ENCODE measurements at regions not wholly inside any gene's neighbourhood (a gene's known extent, or its start where the extent isn't known, plus 50 kb on each side); places are given as distances from the start of the nearest gene placed in this dataset.
A peak's percentile ranks its signal among the peaks of the same experiment; 100 is the strongest.

DNA sequence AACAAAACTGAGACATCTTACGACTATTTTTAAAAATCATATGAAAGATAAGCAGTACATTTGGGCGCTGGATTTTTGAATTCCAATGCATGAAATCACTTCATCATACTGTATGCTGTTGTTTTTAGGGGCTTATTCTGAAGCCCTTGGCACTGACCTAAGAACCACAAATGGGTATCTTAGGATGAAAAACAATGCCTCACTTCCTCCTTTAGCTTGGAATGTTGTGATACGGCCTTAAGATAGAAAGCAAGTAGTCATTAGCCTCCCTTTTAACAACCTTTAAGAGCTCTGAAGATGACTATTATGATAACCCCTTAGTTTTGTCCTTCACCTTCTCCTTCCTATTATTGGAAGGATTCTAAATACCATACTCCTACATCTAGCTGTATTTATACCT lies 289.8 kb downstream of the ARPP21 start:
- ATAC-seq, result peak; percentile 55
- TF ChIP-seq ESRRG (CRISPR knock-in tag; IDR thresholded peaks at IDR 0.05) (no peak), RARB (CRISPR knock-in tag; IDR thresholded peaks at IDR 0.05) (no peak), TOX (CRISPR knock-in tag; IDR thresholded peaks at IDR 0.05; ENCODE audit: borderline replicate concordance) (no peak), ISL1 (CRISPR knock-in tag; IDR thresholded peaks at IDR 0.05) (peak; percentile 87)

DNA sequence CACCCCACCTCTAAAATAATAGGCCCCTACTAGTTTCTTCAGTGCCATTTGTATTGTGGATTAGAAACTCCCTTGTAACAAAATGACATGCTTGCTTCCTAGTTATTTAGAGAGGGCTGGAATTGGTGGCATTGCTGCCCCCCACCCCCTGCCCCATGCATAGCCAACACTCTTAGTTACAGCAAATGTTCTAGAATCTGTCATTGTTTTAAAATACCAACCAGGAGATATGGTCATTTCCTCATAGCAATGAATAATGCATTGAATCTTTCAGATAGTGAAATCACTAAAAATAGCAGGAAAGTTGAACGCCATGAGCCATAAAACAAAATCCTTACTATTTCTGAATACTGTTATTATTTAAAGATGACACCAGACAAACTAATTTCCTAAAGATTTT lies 292.5 kb downstream of the ARPP21 start:
- TF ChIP-seq POU6F1 (CRISPR knock-in tag; IDR thresholded peaks at IDR 0.05; ENCODE audit: borderline replicate concordance, low read depth), result no peak
- no peak for TF ChIP-seq CSDC2 (CRISPR knock-in tag; IDR thresholded peaks at IDR 0.05)
- no peak for TF ChIP-seq ZNF8 (CRISPR knock-in tag; IDR thresholded peaks at IDR 0.05)
- no peak for TF ChIP-seq CSRNP3 (CRISPR knock-in tag; IDR thresholded peaks at IDR 0.05)
- no peak for TF ChIP-seq ZFP3 (CRISPR knock-in tag; IDR thresholded peaks at IDR 0.05)
- TF ChIP-seq, protein P1, sequence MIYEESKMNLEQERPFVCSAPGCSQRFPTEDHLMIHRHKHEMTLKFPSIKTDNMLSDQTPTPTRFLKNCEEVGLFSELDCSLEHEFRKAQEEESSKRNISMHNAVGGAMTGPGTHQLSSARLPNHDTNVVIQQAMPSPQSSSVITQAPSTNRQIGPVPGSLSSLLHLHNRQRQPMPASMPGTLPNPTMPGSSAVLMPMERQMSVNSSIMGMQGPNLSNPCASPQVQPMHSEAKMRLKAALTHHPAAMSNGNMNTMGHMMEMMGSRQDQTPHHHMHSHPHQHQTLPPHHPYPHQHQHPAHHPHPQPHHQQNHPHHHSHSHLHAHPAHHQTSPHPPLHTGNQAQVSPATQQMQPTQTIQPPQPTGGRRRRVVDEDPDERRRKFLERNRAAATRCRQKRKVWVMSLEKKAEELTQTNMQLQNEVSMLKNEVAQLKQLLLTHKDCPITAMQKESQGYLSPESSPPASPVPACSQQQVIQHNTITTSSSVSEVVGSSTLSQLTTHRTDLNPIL (CRISPR knock-in tag; IDR thresholded peaks at IDR 0.05; ENCODE audit: low read depth), result no peak
- TF ChIP-seq TSHZ2 (CRISPR knock-in tag; IDR thresholded peaks at IDR 0.05), result no peak
- no peak for TF ChIP-seq ISL1 (CRISPR knock-in tag; IDR thresholded peaks at IDR 0.05)
- no peak for TF ChIP-seq TCF4 (CRISPR knock-in tag; IDR thresholded peaks at IDR 0.05; ENCODE audit: borderline replicate concordance)
- no peak for TF ChIP-seq BACH2 (CRISPR knock-in tag; IDR thresholded peaks at IDR 0.05; ENCODE audit: borderline replicate concordance)
- no peak for TF ChIP-seq PPARA (CRISPR knock-in tag; IDR thresholded peaks at IDR 0.05; ENCODE audit: borderline replicate concordance)
- no peak for TF ChIP-seq TOX (CRISPR knock-in tag; IDR thresholded peaks at IDR 0.05; ENCODE audit: borderline replicate concordance)
- no peak for TF ChIP-seq ZNF70 (CRISPR knock-in tag; IDR thresholded peaks at IDR 0.05)
- TF ChIP-seq, protein P2, sequence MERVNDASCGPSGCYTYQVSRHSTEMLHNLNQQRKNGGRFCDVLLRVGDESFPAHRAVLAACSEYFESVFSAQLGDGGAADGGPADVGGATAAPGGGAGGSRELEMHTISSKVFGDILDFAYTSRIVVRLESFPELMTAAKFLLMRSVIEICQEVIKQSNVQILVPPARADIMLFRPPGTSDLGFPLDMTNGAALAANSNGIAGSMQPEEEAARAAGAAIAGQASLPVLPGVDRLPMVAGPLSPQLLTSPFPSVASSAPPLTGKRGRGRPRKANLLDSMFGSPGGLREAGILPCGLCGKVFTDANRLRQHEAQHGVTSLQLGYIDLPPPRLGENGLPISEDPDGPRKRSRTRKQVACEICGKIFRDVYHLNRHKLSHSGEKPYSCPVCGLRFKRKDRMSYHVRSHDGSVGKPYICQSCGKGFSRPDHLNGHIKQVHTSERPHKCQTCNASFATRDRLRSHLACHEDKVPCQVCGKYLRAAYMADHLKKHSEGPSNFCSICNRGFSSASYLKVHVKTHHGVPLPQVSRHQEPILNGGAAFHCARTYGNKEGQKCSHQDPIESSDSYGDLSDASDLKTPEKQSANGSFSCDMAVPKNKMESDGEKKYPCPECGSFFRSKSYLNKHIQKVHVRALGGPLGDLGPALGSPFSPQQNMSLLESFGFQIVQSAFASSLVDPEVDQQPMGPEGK (CRISPR knock-in tag; IDR thresholded peaks at IDR 0.05; ENCODE audit: borderline replicate concordance), result no peak
- TF ChIP-seq RARB (CRISPR knock-in tag; IDR thresholded peaks at IDR 0.05), result no peak
- no peak for TF ChIP-seq ESRRG (CRISPR knock-in tag; IDR thresholded peaks at IDR 0.05)
- no peak for TF ChIP-seq SNAI2 (CRISPR knock-in tag; IDR thresholded peaks at IDR 0.05)
- no peak for TF ChIP-seq ZFP30 (CRISPR knock-in tag; IDR thresholded peaks at IDR 0.05)
- TF ChIP-seq ARNTL (CRISPR knock-in tag; IDR thresholded peaks at IDR 0.05; ENCODE audit: borderline replicate concordance, low read depth), result no peak
- no peak for TF ChIP-seq GLIS3 (CRISPR knock-in tag; IDR thresholded peaks at IDR 0.05)
- ATAC-seq, result no peak

GRCh38 chr3:35932995-35933394 lies 293.7 kb downstream of the ARPP21 start:
- ATAC-seq, result peak; percentile 87
- no peak for TF ChIP-seq GLIS3 (CRISPR knock-in tag; IDR thresholded peaks at IDR 0.05)
- no peak for TF ChIP-seq PPARA (CRISPR knock-in tag; IDR thresholded peaks at IDR 0.05; ENCODE audit: borderline replicate concordance)
- TF ChIP-seq CSRNP3 (CRISPR knock-in tag; IDR thresholded peaks at IDR 0.05), result no peak
- TF ChIP-seq, protein P1 (CRISPR knock-in tag; IDR thresholded peaks at IDR 0.05; ENCODE audit: low read depth), result peak; percentile 24; the same call in 1 of the 2 replicates
- TF ChIP-seq ARNTL (CRISPR knock-in tag; IDR thresholded peaks at IDR 0.05; ENCODE audit: borderline replicate concordance, low read depth), result no peak
- TF ChIP-seq ISL1 (CRISPR knock-in tag; IDR thresholded peaks at IDR 0.05), result peak; percentile 89
- TF ChIP-seq TSHZ2 (CRISPR knock-in tag; IDR thresholded peaks at IDR 0.05), result 0 out of 2 replicates have a peak, but pooled peaks have one; percentile 44
- no peak for TF ChIP-seq ZNF8 (CRISPR knock-in tag; IDR thresholded peaks at IDR 0.05)
